KMS-11 (cell line): ENCODE measurements at regions not wholly inside any gene's neighbourhood (a gene's known extent, or its start where the extent isn't known, plus 50 kb on each side); places are given as distances from the start of the nearest gene placed in this dataset.

Experiments used
- H2AFZ ChIP-seq: fragments of 200-600 bp; sonication (generic); 2 replicates; pipeline ENCODE4 v1.6.1; 2016; ENCODE audit warnings: antibody characterized with exemption, mixed run types, low read depth
- H3K27ac ChIP-seq: fragments of 200-600 bp; sonication (generic); 2 replicates; pipeline ENCODE4 v1.6.1; 2016; ENCODE audit warnings: mild to moderate bottlenecking, mixed run types
- H3K27me3 ChIP-seq: fragments of 200-600 bp; sonication (generic); 2 replicates; pipeline ENCODE4 v1.6.1; 2017; ENCODE audit warnings: mild to moderate bottlenecking, low read depth, mixed run types, moderate library complexity; ENCODE audit not compliant: insufficient read depth
- H3K36me3 ChIP-seq: fragments of 200-600 bp; sonication (generic); 2 replicates; pipeline ENCODE4 v1.6.1; 2017; ENCODE audit warnings: mild to moderate bottlenecking, mixed run types; ENCODE audit not compliant: insufficient read depth
- H3K4me1 ChIP-seq: fragments of 200-600 bp; sonication (generic); 2 replicates; pipeline ENCODE4 v1.6.1; 2016; ENCODE audit warnings: mild to moderate bottlenecking, low read depth, mixed run types; ENCODE audit not compliant: poor library complexity, severe bottlenecking
- H3K4me2 ChIP-seq: fragments of 200-600 bp; sonication (generic); 2 replicates; pipeline ENCODE4 v1.7.0; 2016; ENCODE audit warnings: mild to moderate bottlenecking, mixed run types
- H3K4me3 ChIP-seq: fragments of 200-600 bp; sonication (generic); IDR thresholded peaks from 2 replicates; pipeline ENCODE4 v1.6.1; 2017; ENCODE audit warnings: low read depth, low read length, mixed read lengths; ENCODE audit not compliant: insufficient read depth
- H3K79me2 ChIP-seq: fragments of 200-600 bp; sonication (generic); 2 replicates; pipeline ENCODE4 v1.6.1; 2016; ENCODE audit warnings: low read depth, mixed run types; ENCODE audit not compliant: insufficient read depth
- H3K9ac ChIP-seq: fragments of 200-600 bp; sonication (generic); 2 replicates; pipeline ENCODE4 v1.6.1; 2016; ENCODE audit warnings: mild to moderate bottlenecking, mixed run types
- H4K20me1 ChIP-seq: fragments of 200-600 bp; sonication (generic); 2 replicates; pipeline ENCODE4 v1.6.1; 2016; ENCODE audit warnings: mild to moderate bottlenecking, mixed run types; ENCODE audit not compliant: insufficient read depth
- CTCF ChIP-seq: fragments of 200-600 bp; sonication (generic); conservative IDR thresholded peaks from 2 replicates; pipeline ENCODE4 v1.6.1; 2017; ENCODE audit warnings: low read depth, mild to moderate bottlenecking, antibody characterized with exemption, low read length, moderate library complexity, mixed read lengths

DNA sequence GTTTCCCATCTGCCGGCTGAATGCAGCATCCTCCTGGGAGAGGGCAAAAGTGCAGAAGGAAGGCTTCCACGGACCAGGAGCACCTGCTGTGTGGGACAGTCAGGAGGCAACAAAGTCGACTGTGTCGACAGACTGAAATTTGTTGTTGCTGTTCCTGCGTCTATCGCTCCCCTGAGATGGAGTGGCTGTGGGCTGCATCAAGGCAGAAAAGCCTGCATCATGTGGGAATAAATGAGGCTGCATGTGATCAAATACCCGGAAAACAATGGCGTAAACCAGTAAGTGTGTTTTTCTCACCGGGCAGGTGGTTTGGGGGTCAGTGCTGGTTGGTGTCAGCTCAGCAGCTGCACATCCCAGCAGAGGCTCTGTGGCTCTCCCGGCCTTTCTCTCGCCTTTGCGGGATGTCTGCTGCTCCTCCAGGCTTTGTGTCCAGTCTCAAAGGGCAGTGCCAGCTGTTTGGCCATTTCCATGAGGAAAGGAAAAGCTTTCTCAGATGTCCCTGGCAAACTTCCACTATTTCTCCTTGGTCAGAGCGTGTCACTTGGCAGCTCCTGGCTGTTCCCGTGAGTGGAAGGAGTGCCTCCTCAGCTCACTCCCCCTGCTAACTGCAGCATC is 262.4 kb downstream of the NDUFA10 start:
- H2AFZ ChIP-seq, result no peak overlapping the region
- no peak overlapping the region for H3K4me2 ChIP-seq
- no peaks in the 10 kb centered on the region for H3K36me3 ChIP-seq
- no peak overlapping the region for H3K4me3 ChIP-seq
- no peaks in the 10 kb centered on the region for H4K20me1 ChIP-seq
- TF ChIP-seq CTCF, result no peak
- no peaks in the 10 kb centered on the region for H3K79me2 ChIP-seq
- peaks cover 16% of the 10 kb centered on the region for H3K4me1 ChIP-seq
- H3K27me3 ChIP-seq, result no peaks in the 10 kb centered on the region; the same call in 1 of the 2 replicates
- H3K27ac ChIP-seq, result no peak overlapping the region
- no peak overlapping the region for H3K9ac ChIP-seq

DNA sequence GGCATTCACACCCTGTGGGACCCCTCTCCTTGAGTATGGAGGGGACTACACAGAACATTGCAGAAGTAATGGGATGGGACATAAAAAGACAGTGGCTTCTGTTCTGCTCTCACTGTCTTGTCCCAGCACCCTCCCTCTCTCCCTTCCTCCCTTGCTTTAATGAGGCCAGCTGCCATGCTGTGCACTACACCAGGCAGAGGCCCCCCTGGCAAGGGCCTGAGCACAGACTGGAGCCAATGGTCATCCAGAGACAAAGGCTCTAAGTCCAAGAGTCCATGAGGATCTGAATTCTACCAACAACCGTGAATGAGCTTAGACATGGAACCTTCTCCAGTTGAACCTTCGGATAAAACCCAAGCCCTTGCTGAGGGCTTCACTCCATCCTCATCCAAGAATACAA is 263.0 kb downstream of the NDUFA10 start:
- Histone ChIP-seq H2AFZ (no peak overlapping the region), H3K27ac (no peak overlapping the region), H3K79me2 (no peaks in the 10 kb centered on the region), H3K4me2 (no peak overlapping the region), H3K36me3 (no peaks in the 10 kb centered on the region), H3K4me1 (peaks cover 10% of the 10 kb centered on the region), H3K27me3 (no peaks in the 10 kb centered on the region; the same call in 1 of the 2 replicates), H3K4me3 (no peak overlapping the region), H4K20me1 (no peaks in the 10 kb centered on the region), H3K9ac (no peak overlapping the region)
- TF ChIP-seq CTCF, result no peak

GRCh38 chr2:239760596-239760995 is 264.5 kb downstream of the NDUFA10 start:
- Histone ChIP-seq H4K20me1 (no peaks in the 10 kb centered on the region), H3K27ac (no peak overlapping the region), H2AFZ (no peak overlapping the region), H3K79me2 (no peaks in the 10 kb centered on the region), H3K36me3 (no peaks in the 10 kb centered on the region), H3K4me2 (no peak overlapping the region), H3K4me1 (no peaks in the 10 kb centered on the region), H3K27me3 (no peaks in the 10 kb centered on the region; the same call in 1 of the 2 replicates), H3K9ac (no peak overlapping the region), H3K4me3 (no peak overlapping the region)
- TF ChIP-seq CTCF, result no peak

DNA sequence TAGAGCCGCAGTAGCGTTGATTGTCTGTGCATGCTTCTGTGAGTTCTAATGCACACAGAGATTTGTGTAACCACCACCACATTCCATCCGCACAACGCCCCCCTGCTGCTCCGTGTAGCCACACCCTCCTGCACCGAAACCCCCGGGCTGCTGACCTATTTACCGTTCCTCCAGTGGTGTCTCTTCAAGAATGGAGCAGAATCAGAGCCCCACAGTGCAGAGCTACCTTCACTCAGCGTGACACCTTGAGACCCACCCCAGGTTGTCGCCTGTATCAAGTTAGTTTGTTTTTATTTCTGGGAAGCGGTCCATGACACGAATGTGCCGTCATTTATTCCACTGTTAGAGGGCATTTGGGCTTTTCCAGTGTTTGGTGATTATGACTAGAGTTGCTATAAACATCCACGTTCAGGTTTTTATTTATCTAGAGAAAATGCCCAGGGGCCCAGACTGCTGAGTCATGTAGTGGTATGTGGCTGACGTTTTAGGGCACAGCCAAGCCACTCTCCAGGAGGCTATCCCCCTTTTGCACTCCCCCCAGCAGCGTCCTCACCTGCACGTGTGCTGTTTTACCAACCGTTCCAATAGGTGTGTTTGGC is 266.8 kb downstream of the NDUFA10 start:
- H4K20me1 ChIP-seq, result no peaks in the 10 kb centered on the region
- no peak overlapping the region for H3K4me3 ChIP-seq
- H3K27ac ChIP-seq, result no peak overlapping the region
- H3K9ac ChIP-seq, result no peak overlapping the region
- H3K79me2 ChIP-seq, result no peaks in the 10 kb centered on the region
- H3K36me3 ChIP-seq, result no peaks in the 10 kb centered on the region
- no peak for TF ChIP-seq CTCF
- H3K4me2 ChIP-seq, result no peak overlapping the region
- no peaks in the 10 kb centered on the region for H3K4me1 ChIP-seq
- H3K27me3 ChIP-seq, result no peaks in the 10 kb centered on the region; the same call in 1 of the 2 replicates
- no peak overlapping the region for H2AFZ ChIP-seq
